ENCODE measurements at regions not wholly inside any gene's neighbourhood (a gene's known extent, or its start where the extent isn't known, plus 50 kb on each side); places are given as distances from the start of the nearest gene placed in this dataset.

DNA sequence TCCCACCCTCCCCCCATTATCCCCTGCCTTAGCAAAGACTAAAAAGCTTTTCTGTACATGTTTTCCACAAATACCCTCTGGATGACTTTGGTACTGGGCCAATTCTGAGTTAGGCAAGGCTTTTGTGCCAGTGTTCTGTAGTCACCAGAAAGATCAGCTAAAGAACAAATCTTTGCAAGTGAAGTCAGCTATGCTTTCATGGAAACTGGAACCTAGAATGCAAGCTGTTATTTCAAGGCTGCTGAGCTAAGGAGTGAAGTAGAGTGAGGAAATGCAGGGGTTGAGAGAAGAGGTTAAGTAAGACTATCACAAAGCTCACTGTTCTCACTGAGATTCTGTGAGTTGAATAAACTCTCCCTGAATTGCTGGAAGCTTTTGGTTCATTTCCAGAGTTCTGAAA lies 107.8 kb upstream of the CNTN3 start:
- Mint-ChIP-seq H3K27me3 (ENCODE audit: low read depth) (no peaks in the 10 kb centered on the region), H3K27ac (no peak overlapping the region), H3K4me1 (0 out of 4 replicates have a peak, but pooled peaks cover 0 to 3% of the 10 kb centered on the region in 2 experiments), H3K9me3 (no peaks in the 10 kb centered on the region; a peak in 1 of 5 replicates), H3K4me3 (no peak overlapping the region), H3K36me3 (ENCODE audit: insufficient read depth in 1 of 3, low read depth in 3 of 3) (no peaks in the 10 kb centered on the region)
- Histone ChIP-seq H3K79me1 (ENCODE audit: insufficient read depth, low read depth, low read length, poor library complexity, severe bottlenecking) (no peaks in the 10 kb centered on the region), H4K20me1 (ENCODE audit: control insufficient read depth, insufficient read depth, insufficient read length) (no peaks in the 10 kb centered on the region), H4K91ac (ENCODE audit: insufficient read length, low read depth, low read length) (no peak overlapping the region), H3K9me3 (ENCODE audit: control insufficient read depth, low read depth, low read length) (no peaks in the 10 kb centered on the region), H3K27me3 (ENCODE audit: insufficient read depth, low read length) (no peaks in the 10 kb centered on the region), H3K14ac (ENCODE audit: insufficient read depth, low read length) (no peak overlapping the region), H2BK5ac (ENCODE audit: insufficient read length, low read length) (no peak overlapping the region), H2BK20ac (ENCODE audit: low read depth, low read length, poor library complexity, severe bottlenecking) (no peak overlapping the region), H3K4me1 (ENCODE audit: insufficient read depth, low read length) (no peaks in the 10 kb centered on the region), H3K9ac (ENCODE audit: extremely low read depth, insufficient read length, low read length) (no peak overlapping the region), H4K8ac (replicated peaks; ENCODE audit: insufficient read length, low read depth, low read length) (no peak overlapping the region), H3K23ac (ENCODE audit: insufficient read length, low read depth, low read length) (no peak overlapping the region), H2AK5ac (ENCODE audit: insufficient read length, low read length) (no peak overlapping the region), H2BK15ac (ENCODE audit: low read depth, low read length) (no peak overlapping the region), H3K56ac (ENCODE audit: insufficient read length, low read depth, low read length) (no peak overlapping the region), H3K27ac (ENCODE audit: insufficient read length, low read depth, low read length) (no peak overlapping the region), H3K23me2 (ENCODE audit: insufficient read length, low read depth, low read length, poor library complexity, severe bottlenecking) (no peaks in the 10 kb centered on the region), H3K79me2 (ENCODE audit: insufficient read depth, low read length) (no peaks in the 10 kb centered on the region), H4K5ac (ENCODE audit: insufficient read length, low read depth, low read length) (no peak overlapping the region), H2AFZ (ENCODE audit: low read length) (no peak overlapping the region), H2BK120ac (ENCODE audit: low read depth, low read length, poor library complexity, severe bottlenecking) (no peak overlapping the region), H3K18ac (ENCODE audit: insufficient read length, low read depth, low read length) (no peak overlapping the region), H3T11ph (ENCODE audit: low read length) (no peak overlapping the region), H3K4me2 (ENCODE audit: insufficient read depth, insufficient read length, low read length) (no peak overlapping the region), H3K4ac (ENCODE audit: low read depth, low read length) (no peak overlapping the region), H2BK12ac (ENCODE audit: insufficient read length, low read depth, low read length) (no peak overlapping the region)
- TF ChIP-seq CTCF (conservative IDR thresholded peaks at IDR 0.05): no peak
- DNase-seq: no peak

Measured in H9 (cell line).